CD14-positive monocyte (primary cell): ENCODE measurements at regions not wholly inside any gene's neighbourhood (a gene's known extent, or its start where the extent isn't known, plus 50 kb on each side); places are given as distances from the start of the nearest gene placed in this dataset.

Source experiments
- DNase-seq, 3 donors: peaks; one replicate each; pipeline ENCODE4 v3.0.0-alpha.2; 2011 to 2022
- H2AFZ ChIP-seq: 2 replicates; pipeline ENCODE4 v1.6.0; 2012; ENCODE audit warnings: mild to moderate bottlenecking, low read depth, low read length, inconsistent platforms; ENCODE audit not compliant: insufficient read depth, poor library complexity, severe bottlenecking
- H3K27ac ChIP-seq, 2 donors: 1 replicate in 1 of 2; 2 replicates in 1 of 2; pipeline ENCODE4 v1.5.1; 2012 to 2013; ENCODE audit warnings: low read length in 2 of 2, control low read depth in 1 of 2, inconsistent platforms in 1 of 2, low read depth in 1 of 2, mild to moderate bottlenecking in 1 of 2
- H3K27me3 ChIP-seq, 2 donors: one replicate each; pipeline versions ENCODE4 v1.6.0 to v1.6.1; 2011 to 2013; ENCODE audit warnings: low read length in 2 of 2; ENCODE audit not compliant: control insufficient read depth in 2 of 2, insufficient read depth in 2 of 2
- H3K36me3 ChIP-seq, 2 donors: replicated peaks in 1 of 2; 1 replicate in 1 of 2; 2 replicates in 1 of 2; pipeline versions ENCODE4 v1.5.1 to v1.6.1; 2012 to 2013; ENCODE audit warnings: low read length in 2 of 2, control low read depth in 1 of 2, inconsistent platforms in 1 of 2, mild to moderate bottlenecking in 1 of 2; ENCODE audit not compliant: insufficient read depth in 2 of 2, control insufficient read depth in 1 of 2
- H3K4me1 ChIP-seq, 2 donors: 1 replicate in 1 of 2; 2 replicates in 1 of 2; pipeline versions ENCODE4 v1.5.1 to v1.6.1; 2012 to 2013; ENCODE audit warnings: low read length in 2 of 2, control low read depth in 1 of 2, inconsistent platforms in 1 of 2, mild to moderate bottlenecking in 1 of 2, moderate library complexity in 1 of 2; ENCODE audit not compliant: insufficient read depth in 2 of 2, control insufficient read depth in 1 of 2
- H3K4me2 ChIP-seq: replicated peaks from 2 replicates; pipeline ENCODE3; 2012; ENCODE audit warnings: low read length, moderate library complexity, mild to moderate bottlenecking; ENCODE audit not compliant: poor library complexity, severe bottlenecking; ENCODE audit errors: extremely low read depth
- H3K4me3 ChIP-seq, 3 experiments: fragments of 200-600 bp in 1 of 3; sonication (generic) in 1 of 3; replicated peaks in 1 of 3; 1 replicate in 2 of 3; 2 replicates in 1 of 3; pipeline ENCODE4 v1.5.1; 2011 to 2013; ENCODE audit warnings: low read length in 3 of 3, mild to moderate bottlenecking in 3 of 3, control low read depth in 2 of 3, low read depth in 2 of 3, inconsistent platforms in 1 of 3, moderate library complexity in 1 of 3
- H3K79me2 ChIP-seq: 2 replicates; pipeline ENCODE4 v1.6.0; 2012; ENCODE audit warnings: mild to moderate bottlenecking, control low read depth, inconsistent platforms, low read length, moderate library complexity; ENCODE audit not compliant: insufficient read depth
- H3K9ac ChIP-seq: 2 replicates; pipeline ENCODE4 v1.6.0; 2017; ENCODE audit warnings: low read length, mild to moderate bottlenecking; ENCODE audit not compliant: insufficient read depth, poor library complexity, severe bottlenecking
- H3K9me3 ChIP-seq, 2 donors: replicated peaks in 1 of 2; 1 replicate in 1 of 2; 2 replicates in 1 of 2; pipeline versions ENCODE4 v1.5.1 to v1.6.1; 2012 to 2013; ENCODE audit warnings: low read length in 2 of 2, control low read depth in 1 of 2; ENCODE audit not compliant: control insufficient read depth in 1 of 2, insufficient read depth in 1 of 2
- H4K20me1 ChIP-seq: 2 replicates; pipeline ENCODE4 v1.6.0; 2012; ENCODE audit warnings: mild to moderate bottlenecking, low read length, control low read depth, moderate library complexity; ENCODE audit not compliant: insufficient read depth
- H3K27ac Mint-ChIP-seq, 7 donors: one replicate each; pipeline ENCODE4 v1.8.0; 2020; ENCODE audit warnings: mild to moderate bottlenecking in 7 of 7, mixed read lengths in 7 of 7, moderate library complexity in 6 of 7, inconsistent platforms in 2 of 7
- H3K27me3 Mint-ChIP-seq, 3 donors: one replicate each; pipeline ENCODE4 v1.8.0; 2021 to 2022; ENCODE audit warnings: low read depth in 3 of 3, mild to moderate bottlenecking in 3 of 3, mixed read lengths in 3 of 3, moderate library complexity in 3 of 3, inconsistent platforms in 1 of 3
- H3K36me3 Mint-ChIP-seq, 2 donors: one replicate each; pipeline ENCODE4 v1.8.0; 2020; ENCODE audit warnings: mixed read lengths in 2 of 2, inconsistent platforms in 1 of 2, mild to moderate bottlenecking in 1 of 2
- H3K4me1 Mint-ChIP-seq: one replicate; pipeline ENCODE4 v1.8.0; 2020; ENCODE audit warnings: mild to moderate bottlenecking, mixed read lengths
- H3K4me3 Mint-ChIP-seq, 2 donors: one replicate each; pipeline ENCODE4 v1.8.0; 2020; ENCODE audit warnings: mild to moderate bottlenecking in 2 of 2, mixed read lengths in 2 of 2, moderate library complexity in 1 of 2
- H3K9me3 Mint-ChIP-seq, 7 donors: one replicate each; pipeline ENCODE4 v1.8.0; 2020 to 2022; ENCODE audit warnings: mixed read lengths in 7 of 7, mild to moderate bottlenecking in 6 of 7, moderate library complexity in 6 of 7, inconsistent platforms in 2 of 7
- WGBS: methylation state at CpG from one replicate; pipeline ENCODE4 v1.1.5; 2013; ENCODE audit warnings: missing lambda C conversion rate; ENCODE audit not compliant: insufficient coverage; 5-methylcytosine and 5-hydroxymethylcytosine counted together
- intact Hi-C, 2 donors: fragments of 100-400 bp; cut with micrococcal nuclease; formaldehyde crosslinking; loops; one replicate each; pipeline versions ENCODE4 v1.15.0 to v1.15.1; 2023
- TF ChIP-seq, protein P1 (sequence below): fragments of 200-600 bp; IDR thresholded peaks from one replicate; pipeline ENCODE4 v1.8.0; 2022; ENCODE audit warnings: antibody characterized with exemption, mild to moderate bottlenecking

DNA sequence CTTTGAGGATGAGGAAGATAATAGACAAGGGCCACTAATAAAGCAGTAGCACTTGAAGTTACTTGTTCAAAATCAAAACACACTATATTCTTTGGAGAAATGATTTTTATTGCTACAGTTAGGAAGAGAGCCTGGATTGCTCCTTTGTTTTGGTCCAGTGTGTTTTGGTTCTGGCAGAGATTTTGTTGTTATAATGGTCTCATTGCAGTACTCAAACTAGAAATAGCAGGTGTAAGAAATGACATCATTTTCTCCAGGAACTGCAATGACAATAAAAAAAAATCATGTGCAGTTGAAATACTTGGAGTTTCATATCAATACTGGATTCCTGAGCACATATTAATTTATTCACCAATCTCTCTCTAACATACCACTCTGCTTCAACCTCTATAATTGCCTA, 490.3 kb downstream of the CCDC85A start:
- no peaks in the 10 kb centered on the region for H3K4me1 ChIP-seq
- H3K27ac ChIP-seq = no peak overlapping the region
- no peak overlapping the region for H3K4me3 Mint-ChIP-seq
- DNase-seq = no peak
- TF ChIP-seq, protein P1, sequence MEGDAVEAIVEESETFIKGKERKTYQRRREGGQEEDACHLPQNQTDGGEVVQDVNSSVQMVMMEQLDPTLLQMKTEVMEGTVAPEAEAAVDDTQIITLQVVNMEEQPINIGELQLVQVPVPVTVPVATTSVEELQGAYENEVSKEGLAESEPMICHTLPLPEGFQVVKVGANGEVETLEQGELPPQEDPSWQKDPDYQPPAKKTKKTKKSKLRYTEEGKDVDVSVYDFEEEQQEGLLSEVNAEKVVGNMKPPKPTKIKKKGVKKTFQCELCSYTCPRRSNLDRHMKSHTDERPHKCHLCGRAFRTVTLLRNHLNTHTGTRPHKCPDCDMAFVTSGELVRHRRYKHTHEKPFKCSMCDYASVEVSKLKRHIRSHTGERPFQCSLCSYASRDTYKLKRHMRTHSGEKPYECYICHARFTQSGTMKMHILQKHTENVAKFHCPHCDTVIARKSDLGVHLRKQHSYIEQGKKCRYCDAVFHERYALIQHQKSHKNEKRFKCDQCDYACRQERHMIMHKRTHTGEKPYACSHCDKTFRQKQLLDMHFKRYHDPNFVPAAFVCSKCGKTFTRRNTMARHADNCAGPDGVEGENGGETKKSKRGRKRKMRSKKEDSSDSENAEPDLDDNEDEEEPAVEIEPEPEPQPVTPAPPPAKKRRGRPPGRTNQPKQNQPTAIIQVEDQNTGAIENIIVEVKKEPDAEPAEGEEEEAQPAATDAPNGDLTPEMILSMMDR = no peak
- H3K27ac Mint-ChIP-seq = no peak overlapping the region
- no peak overlapping the region for H3K9ac ChIP-seq
- no peaks in the 10 kb centered on the region for H3K4me1 Mint-ChIP-seq
- no peaks in the 10 kb centered on the region for H3K27me3 ChIP-seq
- peaks cover 11 to 24% (median 14%) of the 10 kb centered on the region in 7 donors for H3K9me3 Mint-ChIP-seq
- no peaks in the 10 kb centered on the region for H3K36me3 ChIP-seq
- intact Hi-C loops = no loop called here
- H3K36me3 Mint-ChIP-seq = no peaks in the 10 kb centered on the region
- no peaks in the 10 kb centered on the region for H3K27me3 Mint-ChIP-seq
- H2AFZ ChIP-seq = no peak overlapping the region
- no peak overlapping the region for H3K4me2 ChIP-seq
- H3K9me3 ChIP-seq = peaks cover 21 to 24% of the 10 kb centered on the region in 2 donors
- no peaks in the 10 kb centered on the region for H4K20me1 ChIP-seq
- H3K4me3 ChIP-seq = no peak overlapping the region
- no peaks in the 10 kb centered on the region for H3K79me2 ChIP-seq

DNA sequence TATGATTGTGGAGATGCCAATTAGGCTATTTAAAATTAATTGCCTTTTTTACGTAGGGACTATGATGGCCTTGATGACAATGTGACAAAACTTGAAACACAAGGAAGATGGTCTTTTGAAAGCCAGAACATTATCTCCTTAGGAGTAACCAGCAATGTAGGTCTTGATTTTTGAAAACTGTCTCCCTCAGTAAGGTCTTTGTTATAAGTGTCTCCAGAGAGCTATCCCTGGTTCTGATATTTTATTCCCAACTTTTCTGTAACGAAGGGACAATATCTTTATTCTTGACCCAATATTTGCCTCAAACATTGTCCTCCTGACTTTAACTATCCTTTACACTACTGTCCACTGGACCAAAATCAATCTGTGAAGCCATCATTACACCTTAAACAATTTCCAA, 493.2 kb downstream of the CCDC85A start:
- peaks cover 9 to 14% (median 12%) of the 10 kb centered on the region in 7 donors for H3K9me3 Mint-ChIP-seq
- intact Hi-C loops = no loop called here

More for the DNA sequence above, 493.2 kb downstream of the CCDC85A start:
- H3K9me3 ChIP-seq = peaks cover 15% of the 10 kb centered on the region in 2 donors
- Mint-ChIP-seq H3K27ac (no peak overlapping the region), H3K36me3 (no peaks in the 10 kb centered on the region), H3K4me3 (no peak overlapping the region), H3K27me3 (no peaks in the 10 kb centered on the region), H3K4me1 (no peaks in the 10 kb centered on the region)
- 80% methylated on average over 1 of the region's 2 CpGs for WGBS
- H4K20me1 ChIP-seq = no peaks in the 10 kb centered on the region
- H3K27me3 ChIP-seq = no peaks in the 10 kb centered on the region
- H3K4me2 ChIP-seq = no peak overlapping the region
- H3K27ac ChIP-seq = no peak overlapping the region
- H3K4me1 ChIP-seq = no peaks in the 10 kb centered on the region
- no peak overlapping the region for H2AFZ ChIP-seq
- no peak overlapping the region for H3K9ac ChIP-seq
- TF ChIP-seq, protein P1 = no peak
- H3K36me3 ChIP-seq = no peaks in the 10 kb centered on the region
- DNase-seq = no peak
- no peaks in the 10 kb centered on the region for H3K79me2 ChIP-seq
- H3K4me3 ChIP-seq = no peak overlapping the region
